ENCODE measurements at regions not wholly inside any gene's neighbourhood (a gene's known extent, or its start where the extent isn't known, plus 50 kb on each side); places are given as distances from the start of the nearest gene placed in this dataset.

DNA sequence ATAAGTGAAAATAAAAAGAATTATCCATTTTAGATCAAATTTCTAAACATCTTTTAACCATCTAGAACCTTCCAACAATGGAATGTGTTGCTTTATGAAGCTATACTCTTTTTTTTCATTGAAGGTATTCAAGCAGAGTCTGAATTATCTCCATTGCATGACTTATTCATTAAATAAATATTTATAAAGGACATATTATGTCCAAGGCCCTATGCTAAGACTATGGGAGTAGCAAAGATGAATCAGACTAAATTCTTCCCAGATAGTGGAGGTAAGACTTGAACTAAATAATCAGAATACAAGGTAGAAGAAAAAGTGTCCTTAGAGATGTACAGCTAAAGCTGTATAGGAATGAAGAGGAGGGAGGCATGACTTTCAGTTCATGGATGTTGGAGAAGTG, 215.5 kb upstream of the RGMB start:
- CTCF ChIA-PET = no interaction called here
- no peaks in the 10 kb centered on the region for H3K9me3 ChIP-seq (ENCODE audit: control insufficient read depth, insufficient read depth, low read depth, low read length)
- no peaks in the 10 kb centered on the region for H3K4me1 ChIP-seq (ENCODE audit: control insufficient read depth, insufficient read depth, low read length)
- no peaks in the 10 kb centered on the region for H3K36me3 ChIP-seq (ENCODE audit: control insufficient read depth in 2 of 2, insufficient read depth in 1 of 2, low read length in 2 of 2)
- TF ChIP-seq ZBTB7A (tag by site-specific recombination; IDR thresholded peaks at IDR 0.05; ENCODE audit: low read depth) = no peak
- TF ChIP-seq ZNF747 (tag by site-specific recombination; IDR thresholded peaks at IDR 0.05) = no peak
- no peak for TF ChIP-seq ZBTB26 (tag by site-specific recombination; optimal IDR thresholded peaks at IDR 0.05)
- no peak for TF ChIP-seq ZNF501 (tag by site-specific recombination; IDR thresholded peaks at IDR 0.05)
- TF ChIP-seq ZNF837 (tag by site-specific recombination; IDR thresholded peaks at IDR 0.05) = no peak
- TF ChIP-seq ZNF354C (tag by site-specific recombination; IDR thresholded peaks at IDR 0.05; ENCODE audit: borderline replicate concordance, low read depth) = no peak
- no peak overlapping the region for H3K4me3 ChIP-seq (ENCODE audit: low read depth, low read length)
- POLR2A ChIA-PET = no interaction called here
- H3K27ac ChIP-seq (ENCODE audit: extremely low read depth, low read depth, low read length) = no peak overlapping the region

DNA sequence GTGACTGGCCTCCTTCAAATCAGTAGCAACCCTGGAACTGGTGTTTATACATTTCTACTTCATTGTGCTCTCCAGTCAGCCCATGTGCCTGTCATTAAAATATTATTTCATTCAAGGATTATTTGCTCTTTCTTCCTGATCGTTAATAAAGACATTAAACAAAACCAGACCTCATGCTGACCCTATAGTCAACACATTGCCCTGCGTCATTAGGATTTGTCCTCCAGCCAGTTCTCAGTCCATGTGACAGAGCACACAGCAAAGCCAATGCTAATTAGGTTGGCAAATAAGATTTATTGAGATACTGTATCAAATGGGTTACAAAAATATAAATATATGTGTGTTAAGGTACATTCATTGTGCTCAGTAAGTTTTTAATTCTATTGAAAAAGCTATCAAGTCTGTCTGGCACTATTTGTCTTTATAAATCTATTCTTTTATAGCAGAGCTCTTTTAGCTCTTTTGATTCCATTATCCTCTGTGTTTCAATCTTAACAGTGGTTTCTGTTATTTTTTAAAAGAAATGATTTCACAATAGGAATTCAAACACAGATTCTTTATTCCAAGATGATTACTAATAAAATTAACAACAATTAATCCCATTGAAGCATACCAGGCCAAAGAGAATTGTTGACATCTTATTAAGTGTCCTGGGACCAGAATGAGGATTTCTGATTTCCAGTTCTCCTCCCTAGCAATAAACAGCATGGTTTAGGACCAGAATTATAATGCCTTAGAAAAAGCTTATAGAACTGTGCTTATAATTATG, 209.4 kb upstream of the RGMB start:
- H3K4me3 ChIP-seq (ENCODE audit: low read depth, low read length) = no peak overlapping the region
- H3K4me1 ChIP-seq (ENCODE audit: control insufficient read depth, insufficient read depth, low read length) = no peaks in the 10 kb centered on the region
- H3K27ac ChIP-seq (ENCODE audit: extremely low read depth, low read depth, low read length) = no peak overlapping the region
- no peaks in the 10 kb centered on the region for H3K9me3 ChIP-seq (ENCODE audit: control insufficient read depth, insufficient read depth, low read depth, low read length)
- ChIA-PET POLR2A (no interaction called here), CTCF (no interaction called here)
- TF ChIP-seq HOXA7 (CRISPR knock-in tag; IDR thresholded peaks at IDR 0.05; ENCODE audit: borderline replicate concordance) = no peak
- TF ChIP-seq ZFP41 (tag by site-specific recombination; IDR thresholded peaks at IDR 0.05; ENCODE audit: borderline replicate concordance) = no peak
- TF ChIP-seq ZNF10 (tag by site-specific recombination; IDR thresholded peaks at IDR 0.05) = no peak
- TF ChIP-seq ZNF214 (tag by site-specific recombination; IDR thresholded peaks at IDR 0.05; ENCODE audit: borderline replicate concordance) = no peak
- TF ChIP-seq ZNF416 (tag by site-specific recombination; IDR thresholded peaks at IDR 0.05) = no peak
- no peak for TF ChIP-seq ZNF274 (IDR thresholded peaks at IDR 0.05; ENCODE audit: low read length)
- TF ChIP-seq ZNF274 (tag by site-specific recombination; IDR thresholded peaks at IDR 0.05; ENCODE audit: borderline replicate concordance) = no peak
- TF ChIP-seq ZNF626 (tag by site-specific recombination; IDR thresholded peaks at IDR 0.05) = no peak
- TF ChIP-seq ZNF600 (tag by site-specific recombination; IDR thresholded peaks at IDR 0.05) = no peak
- no peak for TF ChIP-seq GFI1B (tag by site-specific recombination; IDR thresholded peaks at IDR 0.05)
- no peaks in the 10 kb centered on the region for H3K36me3 ChIP-seq (ENCODE audit: control insufficient read depth in 2 of 2, insufficient read depth in 1 of 2, low read length in 2 of 2)

DNA sequence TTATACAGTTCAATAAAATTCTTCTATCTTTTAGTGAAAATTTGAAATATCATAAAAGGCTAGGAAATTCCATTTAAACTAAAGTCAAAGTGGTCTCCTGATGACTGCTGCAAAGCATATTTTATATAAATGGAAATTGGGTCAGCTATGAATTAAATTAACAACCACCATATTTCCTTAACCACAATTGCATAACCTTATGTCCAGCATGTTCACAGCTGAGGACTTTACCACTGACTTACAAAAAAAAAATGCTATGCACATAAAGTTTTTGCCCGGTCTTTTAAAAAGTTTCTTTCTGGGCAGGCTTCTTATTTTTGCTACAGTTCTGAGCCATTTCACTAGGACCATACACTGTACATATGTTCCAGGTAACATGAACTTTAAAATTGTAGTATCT, 208.6 kb upstream of the RGMB start:
- ChIA-PET CTCF (no interaction called here), POLR2A (no interaction called here)
- no peak overlapping the region for H3K27ac ChIP-seq (ENCODE audit: extremely low read depth, low read depth, low read length)
- no peaks in the 10 kb centered on the region for H3K9me3 ChIP-seq (ENCODE audit: control insufficient read depth, insufficient read depth, low read depth, low read length)
- H3K4me3 ChIP-seq (ENCODE audit: low read depth, low read length) = no peak overlapping the region
- TF ChIP-seq, protein P1, sequence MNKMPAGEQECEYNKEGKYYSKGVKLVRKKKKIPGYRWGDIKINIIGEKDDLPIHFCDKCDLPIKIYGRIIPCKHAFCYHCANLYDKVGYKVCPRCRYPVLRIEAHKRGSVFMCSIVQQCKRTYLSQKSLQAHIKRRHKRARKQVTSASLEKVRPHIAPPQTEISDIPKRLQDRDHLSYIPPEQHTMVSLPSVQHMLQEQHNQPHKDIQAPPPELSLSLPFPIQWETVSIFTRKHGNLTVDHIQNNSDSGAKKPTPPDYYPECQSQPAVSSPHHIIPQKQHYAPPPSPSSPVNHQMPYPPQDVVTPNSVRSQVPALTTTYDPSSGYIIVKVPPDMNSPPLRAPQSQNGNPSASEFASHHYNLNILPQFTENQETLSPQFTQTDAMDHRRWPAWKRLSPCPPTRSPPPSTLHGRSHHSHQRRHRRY (tag by site-specific recombination; IDR thresholded peaks at IDR 0.05) = no peak
- no peak for TF ChIP-seq ZNF239 (tag by site-specific recombination; IDR thresholded peaks at IDR 0.05)
- TF ChIP-seq ZNF426 (tag by site-specific recombination; IDR thresholded peaks at IDR 0.05) = no peak
- TF ChIP-seq ZNF354C (tag by site-specific recombination; IDR thresholded peaks at IDR 0.05; ENCODE audit: borderline replicate concordance, low read depth) = no peak
- TF ChIP-seq ZBTB21 (tag by site-specific recombination; IDR thresholded peaks at IDR 0.05) = no peak
- no peak for TF ChIP-seq ZNF404 (tag by site-specific recombination; IDR thresholded peaks at IDR 0.05)
- no peak for TF ChIP-seq REPIN1 (tag by site-specific recombination; IDR thresholded peaks at IDR 0.05; ENCODE audit: low read depth)
- no peak for TF ChIP-seq ZNF488 (tag by site-specific recombination; IDR thresholded peaks at IDR 0.05)
- no peaks in the 10 kb centered on the region for H3K36me3 ChIP-seq (ENCODE audit: control insufficient read depth in 2 of 2, insufficient read depth in 1 of 2, low read length in 2 of 2)
- no peaks in the 10 kb centered on the region for H3K4me1 ChIP-seq (ENCODE audit: control insufficient read depth, insufficient read depth, low read length)
